Activated CD4-positive, alpha-beta memory T cell treated with anti-CD3 and anti-CD28 coated beads for 36 hours (primary cell): ENCODE measurements at regions not wholly inside any gene's neighbourhood (a gene's known extent, or its start where the extent isn't known, plus 50 kb on each side); places are given as distances from the start of the nearest gene placed in this dataset.

Experiments used
- CTCF ChIA-PET: fragments of 350-600 bp; sonication (Branson Sonifier 250); formaldehyde crosslinking; loops from one replicate; lab custom pipeline; 2021; ENCODE audit warnings: antibody characterized with exemption, inconsistent platforms; lab: Charles Lee
- POLR2A ChIA-PET: fragments of 350-600 bp; sonication (Branson Sonifier 250); formaldehyde crosslinking; loops from one replicate; lab custom pipeline; 2021; ENCODE audit warnings: antibody characterized with exemption; lab: Charles Lee
- DNase-seq: peaks from one replicate; pipeline ENCODE4 v3.0.0-alpha.2; 2020
- H3K27ac Mint-ChIP-seq: one replicate; pipeline ENCODE4 v1.8.0; 2021; ENCODE audit warnings: mixed read lengths
- H3K27me3 Mint-ChIP-seq: one replicate; pipeline ENCODE4 v1.8.0; 2021; ENCODE audit warnings: mixed read lengths
- H3K36me3 Mint-ChIP-seq: one replicate; pipeline ENCODE4 v1.8.0; 2021; ENCODE audit warnings: mixed read lengths
- H3K4me1 Mint-ChIP-seq: one replicate; pipeline ENCODE4 v1.8.0; 2021; ENCODE audit warnings: low read depth, mixed read lengths
- H3K4me3 Mint-ChIP-seq: one replicate; pipeline ENCODE4 v1.8.0; 2021; ENCODE audit warnings: mild to moderate bottlenecking, mixed read lengths
- H3K9me3 Mint-ChIP-seq: one replicate; pipeline ENCODE4 v1.8.0; 2021; ENCODE audit warnings: mixed read lengths
- intact Hi-C: fragments of 100-400 bp; cut with micrococcal nuclease; formaldehyde crosslinking; loops from one replicate; pipeline ENCODE4 v1.15.1; 2023

GRCh38 chr5:67343835-67344234 is 147.2 kb upstream of the CD180 start:
- H3K4me3 Mint-ChIP-seq: no peak overlapping the region
- H3K9me3 Mint-ChIP-seq: peaks cover 6% of the 10 kb centered on the region
- no peaks in the 10 kb centered on the region for H3K4me1 Mint-ChIP-seq
- ChIA-PET POLR2A (no interaction called here), CTCF (no interaction called here)
- DNase-seq: no peak
- H3K27me3 Mint-ChIP-seq: peaks cover 11% of the 10 kb centered on the region
- no peak overlapping the region for H3K27ac Mint-ChIP-seq
- intact Hi-C loops: no loop called here
- H3K36me3 Mint-ChIP-seq: no peaks in the 10 kb centered on the region

GRCh38 chr5:67341478-67341877 is 144.9 kb upstream of the CD180 start:
- Mint-ChIP-seq H3K36me3 (no peaks in the 10 kb centered on the region), H3K9me3 (peaks cover 6% of the 10 kb centered on the region), H3K4me1 (no peaks in the 10 kb centered on the region), H3K27me3 (peaks cover 11% of the 10 kb centered on the region), H3K4me3 (no peak overlapping the region), H3K27ac (no peak overlapping the region)
- DNase-seq: no peak
- POLR2A ChIA-PET: no interaction called here
- intact Hi-C loops: no loop called here
- CTCF ChIA-PET: no interaction called here

GRCh38 chr5:67339219-67339767 is 142.7 kb upstream of the CD180 start:
- intact Hi-C loops: no loop called here
- H3K4me1 Mint-ChIP-seq: no peaks in the 10 kb centered on the region
- no peak for DNase-seq
- H3K27ac Mint-ChIP-seq: no peak overlapping the region
- H3K9me3 Mint-ChIP-seq: peaks cover 4% of the 10 kb centered on the region
- H3K4me3 Mint-ChIP-seq: no peak overlapping the region
- H3K27me3 Mint-ChIP-seq: peaks cover 11% of the 10 kb centered on the region
- ChIA-PET POLR2A (no interaction called here), CTCF (interaction anchor here (1.0 kb wide), 1 partner anchor 93 kb away, joined by 3 read pairs; no protein-coding TSS in a partner anchor)
- no peaks in the 10 kb centered on the region for H3K36me3 Mint-ChIP-seq

DNA sequence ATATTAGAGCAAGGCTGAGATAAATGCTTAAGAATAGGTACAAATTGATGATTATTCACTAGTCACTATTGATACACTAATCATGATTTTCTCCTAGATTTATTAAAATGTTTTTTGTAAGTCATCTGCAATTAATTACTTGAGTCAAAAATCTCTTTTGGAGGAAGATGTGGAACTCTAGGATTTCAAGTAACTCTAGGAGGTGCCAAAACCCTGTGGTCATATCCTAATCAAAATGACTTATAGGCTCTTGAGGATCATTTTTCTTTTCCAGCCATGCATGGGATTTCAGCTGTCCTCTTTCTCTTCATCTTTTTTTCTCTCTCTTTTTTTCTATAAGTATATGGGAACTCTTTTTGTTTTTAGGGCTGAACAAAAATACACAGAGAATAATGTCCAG is 141.8 kb upstream of the CD180 start:
- H3K27ac Mint-ChIP-seq: no peak overlapping the region
- H3K36me3 Mint-ChIP-seq: no peaks in the 10 kb centered on the region
- H3K9me3 Mint-ChIP-seq: no peaks in the 10 kb centered on the region
- H3K27me3 Mint-ChIP-seq: peaks cover 11% of the 10 kb centered on the region
- CTCF ChIA-PET: interaction anchor here (1.0 kb wide), 1 partner anchor 92 kb away, joined by 3 read pairs; no protein-coding TSS in a partner anchor
- intact Hi-C loops: no loop called here
- DNase-seq: no peak
- no peaks in the 10 kb centered on the region for H3K4me1 Mint-ChIP-seq
- H3K4me3 Mint-ChIP-seq: no peak overlapping the region
- POLR2A ChIA-PET: no interaction called here

- CTCF ChIA-PET: no interaction called here
- Mint-ChIP-seq H3K4me3 (no peak overlapping the region), H3K36me3 (no peaks in the 10 kb centered on the region), H3K27me3 (peaks cover 11% of the 10 kb centered on the region), H3K9me3 (no peaks in the 10 kb centered on the region), H3K27ac (no peak overlapping the region), H3K4me1 (no peaks in the 10 kb centered on the region)
- intact Hi-C loops: no loop called here
- DNase-seq: no peak
- POLR2A ChIA-PET: no interaction called here
These were observed 141.2 kb upstream of the CD180 start for GRCh38 chr5:67337751-67338150.

DNA sequence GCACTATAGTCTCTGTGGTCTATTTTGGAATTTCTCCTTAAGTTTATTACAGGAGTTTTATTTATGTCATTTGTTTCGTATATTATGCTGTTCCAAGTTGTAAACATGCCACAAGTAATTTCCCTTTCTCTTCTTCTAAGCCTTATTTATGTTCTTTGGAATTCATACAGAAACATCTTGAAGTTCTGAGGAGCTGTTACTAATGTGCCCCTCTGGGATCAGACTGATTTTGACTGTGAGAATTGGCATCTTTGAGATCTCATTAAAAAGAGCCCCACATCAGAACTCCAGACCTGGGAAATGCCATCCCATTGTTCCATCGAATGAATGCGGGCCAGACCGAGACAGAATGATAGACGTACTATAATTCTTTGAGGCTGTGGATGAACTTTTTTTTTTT is 138.8 kb upstream of the CD180 start:
- ChIA-PET POLR2A (no interaction called here), CTCF (no interaction called here)
- intact Hi-C loops: no loop called here
- H3K4me3 Mint-ChIP-seq: no peak overlapping the region
- no peak overlapping the region for H3K27ac Mint-ChIP-seq
- H3K27me3 Mint-ChIP-seq: peaks cover 6% of the 10 kb centered on the region
- H3K4me1 Mint-ChIP-seq: no peaks in the 10 kb centered on the region
- H3K36me3 Mint-ChIP-seq: no peaks in the 10 kb centered on the region
- peaks cover 6% of the 10 kb centered on the region for H3K9me3 Mint-ChIP-seq
- DNase-seq: no peak

GRCh38 chr5:67334373-67334772 is 137.8 kb upstream of the CD180 start:
- intact Hi-C loops: no loop called here
- ChIA-PET CTCF (interaction anchor here (0.6 kb wide), 1 partner anchor 1025 kb away, joined by 3 read pairs; no protein-coding TSS in a partner anchor), POLR2A (no interaction called here)
- no peak for DNase-seq
- Mint-ChIP-seq H3K36me3 (no peaks in the 10 kb centered on the region), H3K27ac (no peak overlapping the region), H3K9me3 (peaks cover 6% of the 10 kb centered on the region), H3K27me3 (peaks cover 2% of the 10 kb centered on the region), H3K4me3 (no peak overlapping the region), H3K4me1 (no peaks in the 10 kb centered on the region)

- CTCF ChIA-PET: no interaction called here
- POLR2A ChIA-PET: no interaction called here
- Mint-ChIP-seq H3K4me1 (no peaks in the 10 kb centered on the region), H3K27ac (no peak overlapping the region), H3K36me3 (no peaks in the 10 kb centered on the region), H3K9me3 (peaks cover 6% of the 10 kb centered on the region), H3K27me3 (peaks cover 2% of the 10 kb centered on the region), H3K4me3 (no peak overlapping the region)
- DNase-seq: no peak
- intact Hi-C loops: no loop called here
These were observed 136.6 kb upstream of the CD180 start for GRCh38 chr5:67333171-67333570.

GRCh38 chr5:67331296-67331925 is 134.8 kb upstream of the CD180 start:
- H3K27me3 Mint-ChIP-seq: peaks cover 2% of the 10 kb centered on the region
- H3K36me3 Mint-ChIP-seq: no peaks in the 10 kb centered on the region
- intact Hi-C loops: no loop called here
- no peak overlapping the region for H3K4me3 Mint-ChIP-seq
- peaks cover 6% of the 10 kb centered on the region for H3K9me3 Mint-ChIP-seq
- ChIA-PET CTCF (no interaction called here), POLR2A (no interaction called here)
- H3K27ac Mint-ChIP-seq: no peak overlapping the region
- DNase-seq: no peak
- H3K4me1 Mint-ChIP-seq: no peaks in the 10 kb centered on the region

GRCh38 chr5:67319935-67320725 is 123.5 kb upstream of the CD180 start:
- no peak for DNase-seq
- CTCF ChIA-PET: no interaction called here
- H3K4me3 Mint-ChIP-seq: no peak overlapping the region
- POLR2A ChIA-PET: no interaction called here
- peaks cover 2% of the 10 kb centered on the region for H3K27me3 Mint-ChIP-seq
- H3K36me3 Mint-ChIP-seq: no peaks in the 10 kb centered on the region
- H3K4me1 Mint-ChIP-seq: no peaks in the 10 kb centered on the region
- intact Hi-C loops: no loop called here
- H3K27ac Mint-ChIP-seq: no peak overlapping the region
- H3K9me3 Mint-ChIP-seq: no peaks in the 10 kb centered on the region

- CTCF ChIA-PET: no interaction called here
- Mint-ChIP-seq H3K4me3 (no peak overlapping the region), H3K27me3 (peaks cover 2% of the 10 kb centered on the region), H3K27ac (no peak overlapping the region), H3K4me1 (no peaks in the 10 kb centered on the region), H3K36me3 (no peaks in the 10 kb centered on the region), H3K9me3 (no peaks in the 10 kb centered on the region)
- POLR2A ChIA-PET: no interaction called here
- intact Hi-C loops: no loop called here
- DNase-seq: no peak
These were observed 122.1 kb upstream of the CD180 start for GRCh38 chr5:67318746-67319145.

DNA sequence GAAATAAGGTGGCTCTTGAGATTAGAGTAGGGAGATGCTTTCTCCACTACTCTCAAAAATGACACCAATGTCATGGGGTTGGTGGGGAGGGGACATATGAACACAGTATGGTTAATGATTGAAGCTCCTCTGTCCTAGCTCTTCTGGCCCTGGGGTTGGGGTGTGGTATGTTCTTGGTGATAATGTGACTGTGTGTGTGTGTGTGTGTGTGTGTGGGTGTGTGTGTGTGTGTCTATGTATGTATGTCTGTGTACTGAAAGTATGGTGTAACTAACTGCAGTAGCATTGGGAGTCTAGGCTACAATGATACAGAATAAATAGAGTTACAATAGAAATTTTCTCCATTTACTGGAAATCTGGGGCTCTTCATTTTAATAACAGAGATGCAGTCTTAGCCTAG is 121.0 kb upstream of the CD180 start:
- H3K27ac Mint-ChIP-seq: no peak overlapping the region
- H3K4me3 Mint-ChIP-seq: no peak overlapping the region
- ChIA-PET CTCF (no interaction called here), POLR2A (no interaction called here)
- no peaks in the 10 kb centered on the region for H3K4me1 Mint-ChIP-seq
- DNase-seq: no peak
- intact Hi-C loops: no loop called here
- H3K9me3 Mint-ChIP-seq: no peaks in the 10 kb centered on the region
- no peaks in the 10 kb centered on the region for H3K36me3 Mint-ChIP-seq
- H3K27me3 Mint-ChIP-seq: no peaks in the 10 kb centered on the region
